GM18502 (cell line): ENCODE measurements at regions not wholly inside any gene's neighbourhood (a gene's known extent, or its start where the extent isn't known, plus 50 kb on each side); places are given as distances from the start of the nearest gene placed in this dataset.

Source experiments
- ATAC-seq: cut with Tn5 transposase; IDR thresholded peaks from one replicate; pipeline ENCODE4 v1.9.1; 2021; ENCODE audit warnings: mild to moderate bottlenecking; ENCODE audit not compliant: unreplicated experiment, poor library complexity

- ATAC-seq, result no peak
These were observed 418.7 kb downstream of the ETNK1 start for GRCh38 chr12:23043646-23044045.

DNA sequence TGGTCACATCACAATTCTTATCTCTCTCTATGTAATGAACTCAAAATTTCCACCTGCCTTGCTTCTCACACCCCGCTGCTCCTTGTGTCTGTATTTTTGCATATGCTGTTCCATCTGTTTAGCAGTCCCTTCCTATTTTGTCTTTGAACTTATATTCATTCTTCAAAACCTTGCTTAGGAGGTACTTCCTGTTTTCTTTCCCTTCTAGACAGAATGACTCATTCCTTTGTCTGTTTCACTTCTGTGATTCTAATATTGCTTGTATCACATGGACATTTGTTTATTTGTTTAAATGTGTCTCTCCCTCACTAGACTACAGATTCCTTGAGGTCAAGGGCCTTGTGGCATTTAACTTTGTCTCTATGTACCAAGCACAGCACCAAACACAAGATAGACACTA, 424.2 kb downstream of the ETNK1 start:
- ATAC-seq, result peak; percentile 88

- no peak for ATAC-seq
These were observed 430.0 kb downstream of the ETNK1 start for GRCh38 chr12:23055004-23055403.

- no peak for ATAC-seq
These were observed 432.6 kb downstream of the ETNK1 start for GRCh38 chr12:23057571-23057970.

- no peak for ATAC-seq
These were observed 435.2 kb downstream of the ETNK1 start for GRCh38 chr12:23060161-23060560.

DNA sequence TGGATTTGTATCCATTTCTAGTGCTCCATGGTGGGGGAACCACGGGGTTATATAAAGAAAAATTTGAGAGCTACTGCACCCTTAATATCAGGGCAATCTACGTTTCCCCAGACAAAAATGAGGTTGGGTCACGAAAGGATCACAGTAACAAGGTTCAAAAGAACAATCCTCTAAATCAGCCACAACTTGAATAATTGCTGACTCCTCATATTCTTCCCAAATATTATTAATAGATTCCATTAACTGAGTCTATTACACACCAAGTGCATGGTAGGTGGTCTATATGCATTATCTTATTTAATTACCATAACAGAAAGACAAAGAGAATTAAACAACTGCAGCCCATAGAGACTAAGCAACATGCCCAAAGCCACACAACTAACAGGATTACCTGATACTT, 438.2 kb downstream of the ETNK1 start:
- ATAC-seq, result no peak

DNA sequence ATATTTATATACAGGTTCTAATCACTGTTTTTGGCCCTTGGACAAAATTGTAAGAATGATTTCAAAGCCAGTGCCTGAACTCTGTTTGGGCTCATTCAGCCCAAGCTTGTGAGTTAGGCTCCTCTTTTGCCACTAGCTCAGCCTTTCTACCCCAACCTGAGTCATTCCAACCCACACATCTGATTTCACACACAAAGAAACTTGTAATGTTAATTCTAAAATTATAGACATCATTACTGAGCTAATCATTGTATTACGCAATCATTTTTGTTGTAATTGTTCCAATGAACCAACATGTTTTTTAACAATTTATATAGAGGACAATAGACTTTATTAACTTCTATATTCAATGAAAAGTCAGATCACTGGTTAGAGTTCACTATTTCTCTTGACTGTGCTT, 441.1 kb downstream of the ETNK1 start:
- ATAC-seq, result no peak

DNA sequence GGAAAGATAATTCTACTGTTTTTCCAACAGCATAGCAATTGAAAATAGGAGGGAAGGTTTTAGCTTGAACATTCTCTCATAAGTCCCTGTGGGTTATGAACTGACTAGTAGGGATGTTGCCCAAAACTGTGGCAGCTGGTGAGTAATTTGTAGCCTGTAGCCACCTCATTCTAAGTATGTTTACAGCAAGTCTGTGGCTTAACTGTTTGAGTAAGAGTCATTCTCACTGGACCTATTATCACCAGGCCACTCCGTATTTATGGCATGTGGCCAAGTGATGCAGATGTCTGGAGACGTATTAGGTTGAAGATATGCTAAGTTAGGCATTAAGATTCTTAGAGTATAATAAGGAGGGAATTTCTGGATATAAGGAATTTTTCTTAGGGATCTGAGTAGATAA, 458.3 kb downstream of the ETNK1 start:
- ATAC-seq, result peak; percentile 86

- no peak for ATAC-seq
These were observed 459.4 kb downstream of the ETNK1 start for GRCh38 chr12:23084236-23084995.

- no peak for ATAC-seq
These were observed 463.6 kb downstream of the ETNK1 start for GRCh38 chr12:23088594-23088993.

GRCh38 chr12:23093488-23093887, 468.5 kb downstream of the ETNK1 start:
- no peak for ATAC-seq

DNA sequence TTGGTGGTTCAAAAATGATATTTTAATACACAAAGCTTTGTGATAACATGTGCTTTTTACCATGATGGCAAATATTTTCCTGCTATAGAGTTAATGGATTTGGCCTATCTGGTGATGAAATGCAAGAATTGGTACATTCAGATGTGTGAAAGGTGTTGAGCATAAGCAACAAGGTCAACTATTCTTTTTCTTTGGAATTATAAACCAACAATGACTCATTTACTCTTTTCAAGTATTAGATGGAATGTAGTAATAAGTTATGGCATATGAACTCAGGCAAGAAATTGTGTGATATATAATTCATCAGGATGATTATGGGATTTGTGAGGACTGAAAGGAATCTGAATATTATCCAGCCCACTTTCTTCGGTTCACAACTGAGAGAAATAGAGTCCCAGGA, 471.4 kb downstream of the ETNK1 start:
- no peak for ATAC-seq

- ATAC-seq, result no peak
These were observed 473.1 kb downstream of the ETNK1 start for GRCh38 chr12:23098110-23098509.

- ATAC-seq, result no peak
These were observed 473.5 kb downstream of the ETNK1 start for GRCh38 chr12:23098517-23098916.

- no peak for ATAC-seq
These were observed 474.1 kb downstream of the ETNK1 start for GRCh38 chr12:23099104-23099503.

DNA sequence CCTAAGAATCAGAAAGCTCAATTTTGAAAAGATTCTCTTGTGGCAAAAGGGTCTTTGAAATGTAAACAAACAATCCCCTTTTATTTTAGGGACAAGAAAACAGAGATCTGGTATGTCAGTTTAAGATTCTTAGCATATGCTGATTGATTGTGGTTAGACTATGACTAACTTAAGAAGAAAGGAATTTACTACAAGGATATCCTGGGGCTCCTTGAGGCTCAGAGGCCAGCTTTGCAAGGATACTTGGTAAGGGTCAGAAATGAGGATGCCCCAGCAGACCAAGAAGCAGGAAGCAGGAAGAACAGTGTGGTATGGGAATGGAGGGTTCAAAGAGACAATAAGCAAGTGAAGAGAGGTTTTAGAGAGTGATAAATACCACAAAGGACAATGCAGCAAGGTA, 474.6 kb downstream of the ETNK1 start:
- ATAC-seq, result no peak

DNA sequence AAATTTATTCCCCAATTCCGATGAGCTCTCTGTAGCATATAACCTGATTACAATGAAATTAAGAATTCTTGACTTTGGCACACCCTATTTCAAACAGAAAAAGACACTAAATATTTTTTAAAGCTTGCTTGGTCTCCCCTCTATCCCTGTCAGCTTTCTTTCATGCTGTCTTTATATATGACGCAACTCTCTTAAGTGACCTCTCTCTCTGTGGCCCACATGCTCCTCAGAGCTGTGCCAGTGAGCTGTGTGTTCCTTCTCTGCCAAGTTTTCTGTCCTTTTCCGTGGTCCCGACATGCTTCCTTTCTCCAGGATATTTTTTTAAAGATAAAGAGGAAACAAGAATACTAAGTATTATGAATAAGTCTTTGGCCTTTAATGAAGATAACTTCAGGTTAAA, 484.0 kb downstream of the ETNK1 start:
- ATAC-seq, result no peak

DNA sequence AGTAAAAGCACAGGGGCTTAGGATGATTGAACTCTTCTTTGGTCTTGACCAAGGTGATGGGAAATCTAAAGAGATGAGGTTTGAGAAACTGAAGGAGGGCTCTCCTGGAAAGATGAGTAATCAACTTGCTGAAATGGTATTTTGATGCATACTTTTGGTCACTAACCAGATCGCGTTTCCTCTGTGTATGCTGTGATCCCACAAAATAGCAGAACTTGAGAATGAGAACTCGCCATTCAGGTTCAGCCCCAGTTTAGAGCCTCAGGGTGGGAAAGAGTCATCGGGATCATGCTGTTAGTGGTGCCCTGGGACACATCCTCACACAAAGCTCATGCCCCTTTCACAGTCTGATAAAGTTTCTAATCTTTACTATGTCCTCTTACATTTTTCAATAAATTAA, 488.8 kb downstream of the ETNK1 start:
- no peak for ATAC-seq

DNA sequence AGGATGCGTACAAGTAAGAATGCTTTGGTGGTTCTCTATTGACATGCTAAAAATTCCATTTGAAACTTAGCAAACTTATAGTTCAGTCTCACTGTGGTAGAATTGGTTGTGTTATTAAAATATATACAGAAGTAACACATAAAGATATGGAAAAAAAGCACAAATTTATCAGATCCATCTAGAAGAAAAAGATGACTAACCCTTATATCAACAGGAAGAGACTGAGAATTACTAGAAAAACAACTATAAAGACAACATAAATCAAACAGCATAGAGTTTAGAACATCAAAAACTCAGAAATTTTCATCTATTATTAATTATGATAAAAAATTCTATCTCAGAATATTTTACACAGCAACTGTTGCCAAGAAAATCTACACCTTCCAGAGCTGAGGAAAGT, 491.0 kb downstream of the ETNK1 start:
- ATAC-seq, result no peak

DNA sequence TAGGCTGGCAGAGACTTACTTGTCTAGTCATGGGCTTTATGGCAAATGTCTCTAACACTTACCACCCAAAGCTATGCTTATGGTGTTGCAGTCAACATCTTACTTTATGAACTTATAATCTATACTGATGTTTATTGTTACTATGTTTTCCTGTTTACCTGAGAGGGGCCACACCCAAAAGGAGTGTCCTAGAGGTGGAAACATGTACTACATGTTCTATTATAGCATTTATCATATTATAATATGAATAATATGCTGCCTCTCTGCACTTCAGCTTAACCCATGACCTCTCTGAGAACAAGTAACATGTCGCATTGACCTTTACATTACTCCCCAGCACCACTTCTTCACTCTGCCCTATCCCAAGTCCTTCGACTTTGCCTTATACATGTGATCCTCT, 501.8 kb downstream of the ETNK1 start:
- no peak for ATAC-seq

DNA sequence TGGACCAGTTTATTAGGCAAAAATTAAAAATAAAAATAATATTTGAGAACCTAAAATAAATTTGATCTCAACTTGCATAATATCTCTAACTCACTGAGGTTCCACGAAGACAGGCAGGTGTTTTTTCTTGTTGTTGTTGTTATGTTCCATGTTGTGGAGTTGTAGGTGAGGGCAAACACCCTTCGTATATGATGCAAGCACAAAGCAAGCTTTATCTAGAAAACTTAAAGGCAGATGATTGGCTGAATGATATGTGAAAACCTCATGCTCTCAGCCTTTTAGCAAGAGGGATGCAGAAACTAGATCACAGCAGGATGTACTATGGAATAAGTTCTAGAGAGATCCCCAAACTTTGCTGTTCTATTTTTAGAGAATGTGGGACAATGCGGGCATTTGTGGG, 502.7 kb downstream of the ETNK1 start:
- no peak for ATAC-seq

GRCh38 chr12:23128462-23128861, 503.5 kb downstream of the ETNK1 start:
- ATAC-seq, result no peak

GRCh38 chr12:23132357-23132756, 507.4 kb downstream of the ETNK1 start:
- ATAC-seq, result no peak
